GM12891 (cell line): ENCODE measurements at regions not wholly inside any gene's neighbourhood (a gene's known extent, or its start where the extent isn't known, plus 50 kb on each side); places are given as distances from the start of the nearest gene placed in this dataset.
"Not testable (repeated sequence)": the region's sequence is repeated elsewhere in the genome, so short reads cannot be mapped to it uniquely, and the experiment has no call there.

Experiments used
- DNase-seq: peaks from one replicate; pipeline ENCODE4 v3.0.0; 2011; ENCODE audit warnings: low spot score; ENCODE audit not compliant: insufficient read length
- FAIRE-seq: peaks from 2 replicates; lab custom pipeline; 2011; peaks lifted over from hg19 to GRCh38; lab: Jason Lieb, UNC
- PAX5 ChIP-seq: IDR thresholded peaks from 2 replicates; pipeline ENCODE4 v1.6.1; 2011; ENCODE audit warnings: low read length, moderate library complexity, mild to moderate bottlenecking; ENCODE audit not compliant: insufficient read depth, severe bottlenecking
- POLR2A ChIP-seq: IDR thresholded peaks from 2 replicates; pipeline ENCODE4 v1.6.1; 2011; ENCODE audit warnings: low read depth, low read length, control low read depth
- POLR2AphosphoS5 ChIP-seq: IDR thresholded peaks from 2 replicates; pipeline ENCODE4 v1.6.1; 2011; ENCODE audit warnings: low read depth, low read length, control low read depth
- POU2F2 ChIP-seq: IDR thresholded peaks from 2 replicates; pipeline ENCODE4 v1.6.1; 2011; ENCODE audit warnings: low read depth, mild to moderate bottlenecking, control low read depth, low read length, moderate library complexity
- SPI1 ChIP-seq: IDR thresholded peaks from 2 replicates; pipeline ENCODE4 v1.6.1; 2011; ENCODE audit warnings: low read depth, low read length, control low read depth
- TAF1 ChIP-seq: IDR thresholded peaks from 2 replicates; pipeline ENCODE4 v1.6.1; 2011; ENCODE audit warnings: low read depth, low read length, control low read depth

DNA sequence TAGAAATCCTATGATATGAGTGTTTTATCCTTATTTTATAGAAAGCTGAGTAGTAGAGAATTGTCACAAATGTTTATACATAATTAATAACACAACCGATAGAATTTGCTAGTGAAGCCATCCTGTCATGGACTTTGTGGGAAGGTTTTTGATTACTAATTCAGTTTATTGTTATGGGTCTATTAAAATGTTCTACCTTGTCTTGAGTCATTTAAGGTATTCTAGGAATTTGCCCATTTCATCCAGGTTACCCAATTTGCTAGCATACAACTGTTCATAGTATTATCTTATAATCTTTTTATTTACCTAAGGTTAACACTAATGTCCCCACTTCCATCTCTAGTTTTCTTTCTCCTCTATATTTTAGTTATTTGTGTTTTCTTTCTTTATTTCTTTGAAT lies 553.1 kb upstream of the ATXN7L3B start:
- no peak for DNase-seq
- no peak for TF ChIP-seq POU2F2
- no peak for TF ChIP-seq SPI1
- TF ChIP-seq POLR2A, result no peak
- TF ChIP-seq PAX5, result no peak
- TF ChIP-seq POLR2AphosphoS5, result no peak
- TF ChIP-seq TAF1, result no peak

GRCh38 chr12:73991138-73991537 lies 546.5 kb upstream of the ATXN7L3B start:
- no peak for FAIRE-seq
- no peak for DNase-seq
- TF ChIP-seq SPI1 (no peak), PAX5 (no peak), POLR2A (no peak), POU2F2 (no peak), TAF1 (no peak), POLR2AphosphoS5 (no peak)

More for the DNA sequence above, 553.1 kb upstream of the ATXN7L3B start:
- FAIRE-seq, result no peak

DNA sequence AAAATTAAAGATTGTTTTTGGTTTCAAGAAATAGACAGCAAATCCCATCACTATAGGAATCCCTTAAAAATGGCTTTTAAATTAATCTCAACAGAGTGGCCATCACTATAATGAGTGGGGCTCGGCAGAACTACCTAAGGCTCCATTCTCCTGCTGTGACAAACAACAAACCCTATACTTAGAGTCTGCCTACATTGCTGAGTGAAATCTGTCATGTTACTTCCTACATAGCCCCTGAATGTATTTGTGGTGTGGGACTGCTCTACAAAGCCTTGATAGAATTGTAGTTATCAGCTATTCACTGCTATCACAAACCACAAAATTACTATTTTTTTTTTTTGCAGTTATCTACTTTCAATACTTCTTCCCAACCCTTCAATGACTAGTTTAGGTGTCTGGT lies 538.7 kb upstream of the ATXN7L3B start:
- FAIRE-seq (no peak), DNase-seq (no peak)
- TF ChIP-seq PAX5, result no peak
- no peak for TF ChIP-seq TAF1

GRCh38 chr12:74015118-74015517 lies 522.5 kb upstream of the ATXN7L3B start:
- FAIRE-seq, result no peak
- TF ChIP-seq POU2F2, result no peak
- TF ChIP-seq POLR2A, result no peak
- no peak for TF ChIP-seq POLR2AphosphoS5
- TF ChIP-seq SPI1, result no peak
- no peak for TF ChIP-seq TAF1
- no peak for TF ChIP-seq PAX5
- DNase-seq, result no peak

- DNase-seq, FAIRE-seq: not testable (repeated sequence)
These were observed 521.3 kb upstream of the ATXN7L3B start for GRCh38 chr12:74016324-74016723.

DNA sequence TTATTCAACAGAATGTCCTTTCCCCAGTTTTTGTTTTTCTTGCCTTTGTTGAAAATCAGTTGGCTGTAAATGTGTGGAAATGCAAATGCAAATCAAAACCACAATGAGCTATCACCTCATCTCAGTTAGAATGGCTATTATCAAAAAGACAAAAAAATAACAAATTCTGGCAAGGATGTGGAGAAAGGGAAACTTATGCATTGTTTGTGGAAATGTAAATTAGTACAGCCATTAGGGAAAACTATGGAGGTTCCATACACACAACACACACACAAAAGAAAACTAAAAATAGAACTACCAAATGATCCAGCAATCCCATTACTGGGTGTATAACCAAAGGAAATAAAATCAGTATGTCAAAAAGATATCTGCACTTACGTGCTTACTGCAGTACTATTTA lies 518.8 kb upstream of the ATXN7L3B start:
- FAIRE-seq (no peak), DNase-seq (no peak)
- TF ChIP-seq PAX5, result no peak
- no peak for TF ChIP-seq POU2F2
- TF ChIP-seq POLR2AphosphoS5, result no peak
- no peak for TF ChIP-seq POLR2A
- no peak for TF ChIP-seq TAF1
- TF ChIP-seq SPI1, result no peak

GRCh38 chr12:74021937-74022336 lies 515.7 kb upstream of the ATXN7L3B start:
- peak; percentile 78 for FAIRE-seq
- DNase-seq, result no peak
- no peak for TF ChIP-seq POLR2A
- no peak for TF ChIP-seq PAX5
- no peak for TF ChIP-seq SPI1
- TF ChIP-seq POLR2AphosphoS5, result no peak

DNA sequence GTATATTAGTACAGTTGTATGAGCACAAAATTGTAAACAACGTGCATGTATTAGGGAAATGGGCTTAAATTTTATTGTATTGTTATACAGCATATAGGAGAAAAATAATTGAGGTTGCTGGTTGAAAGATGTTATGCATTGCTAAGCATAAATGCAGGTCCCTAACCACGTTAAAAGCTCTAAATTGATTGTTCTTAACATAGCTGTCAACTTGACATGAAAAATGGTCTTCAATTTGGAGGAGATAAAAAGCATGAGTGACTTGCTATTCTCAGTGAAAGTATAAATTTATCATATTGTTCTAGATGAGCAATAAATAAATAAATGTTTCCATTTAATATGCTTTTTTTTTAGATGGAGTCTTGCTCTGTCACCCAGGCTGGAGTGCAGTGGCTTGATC lies 506.6 kb upstream of the ATXN7L3B start:
- TF ChIP-seq POU2F2, result no peak
- no peak for TF ChIP-seq TAF1
- TF ChIP-seq POLR2AphosphoS5, result no peak
- TF ChIP-seq POLR2A, result no peak
- TF ChIP-seq SPI1, result no peak
- TF ChIP-seq PAX5, result no peak
- no peak for DNase-seq
- FAIRE-seq, result no peak

DNA sequence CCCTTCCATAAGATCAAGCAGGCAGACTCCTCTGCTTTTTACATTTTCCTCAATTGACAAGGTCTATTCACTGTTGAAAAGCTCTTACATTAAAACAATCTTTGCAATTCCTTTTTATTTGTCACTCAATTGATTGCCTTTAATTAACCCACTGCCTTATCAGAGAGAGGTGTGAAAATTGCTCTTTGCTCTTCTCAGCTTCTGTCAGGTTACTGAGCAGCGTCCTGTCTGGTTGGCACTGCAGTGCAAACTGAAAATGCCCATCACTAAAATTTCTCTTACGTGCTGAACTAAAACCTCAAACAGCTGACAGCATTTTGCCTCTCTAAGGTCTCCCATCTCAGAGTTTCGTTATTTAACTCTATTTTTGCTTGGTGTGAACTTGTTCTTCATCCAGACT lies 504.1 kb upstream of the ATXN7L3B start:
- no peak for DNase-seq
- FAIRE-seq, result no peak
- TF ChIP-seq POU2F2 (no peak), POLR2A (no peak), PAX5 (no peak), TAF1 (no peak), POLR2AphosphoS5 (no peak), SPI1 (no peak)

DNA sequence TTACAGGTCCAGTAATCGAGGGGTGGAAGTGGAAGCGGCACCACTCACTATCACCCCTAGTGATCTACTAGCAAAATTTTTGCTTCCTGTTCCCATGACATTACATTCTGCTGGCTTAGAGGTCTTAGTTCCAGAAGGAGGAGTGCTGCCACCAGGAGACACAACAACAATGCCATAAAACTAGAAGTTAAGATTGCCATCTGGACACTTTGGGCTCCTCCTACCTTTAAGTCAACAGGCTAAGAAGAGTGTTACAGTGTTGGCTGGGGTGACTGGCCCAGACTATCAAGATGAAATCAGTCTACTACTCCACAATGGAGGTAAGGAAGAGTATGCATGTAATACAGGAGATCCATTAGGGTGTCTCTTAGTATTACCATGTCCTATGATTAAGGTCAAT lies 498.5 kb upstream of the ATXN7L3B start:
- FAIRE-seq, DNase-seq: not testable (repeated sequence)

- DNase-seq (no peak), FAIRE-seq (no peak)
These were observed 494.3 kb upstream of the ATXN7L3B start for GRCh38 chr12:74043343-74043742.

DNA sequence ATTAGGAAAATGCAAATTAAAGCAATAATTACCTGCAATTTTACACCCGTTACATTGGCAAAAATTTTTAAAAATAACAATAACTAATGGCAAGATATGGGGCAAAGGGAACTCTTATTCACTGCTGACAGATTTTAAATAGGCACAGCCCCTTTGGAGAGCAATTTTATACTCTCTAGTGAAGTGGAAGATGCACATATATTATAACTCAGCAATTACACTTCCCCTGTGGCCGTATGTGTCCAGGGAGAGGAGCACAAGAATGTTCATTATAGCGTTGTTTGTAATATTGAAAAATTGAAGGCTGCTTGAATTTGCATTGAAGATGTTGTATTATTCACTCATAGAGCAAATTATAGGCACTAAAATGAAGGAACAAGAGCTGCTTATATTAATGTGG lies 488.3 kb upstream of the ATXN7L3B start:
- TF ChIP-seq SPI1, result no peak
- no peak for TF ChIP-seq POLR2AphosphoS5
- TF ChIP-seq POLR2A, result no peak
- no peak for TF ChIP-seq POU2F2
- no peak for TF ChIP-seq PAX5
- TF ChIP-seq TAF1, result no peak

More at GRCh38 chr12:74043343-74043742, 494.3 kb upstream of the ATXN7L3B start:
- TF ChIP-seq TAF1 (no peak), PAX5 (no peak), POLR2A (no peak)

More for the DNA sequence above, 488.3 kb upstream of the ATXN7L3B start:
- DNase-seq, result no peak
- no peak for FAIRE-seq
